Heart left ventricle (tissue), 16 donors: ENCODE measurements at regions not wholly inside any gene's neighbourhood (a gene's known extent, or its start where the extent isn't known, plus 50 kb on each side); places are given as distances from the start of the nearest gene placed in this dataset.

Experiments
- ATAC-seq, 4 donors: fragments of 200-7000 bp; cut with Tn5 transposase; one replicate each; pipeline ENCODE4 v1.9.1; 2020 to 2022; ENCODE audit warnings: moderate library complexity in 4 of 4, mild to moderate bottlenecking in 3 of 4, moderate number of reproducible peaks in 1 of 4
- DNase-seq, 5 donors: peaks; one replicate each; pipeline ENCODE4 v3.0.0-alpha.2; 2020
- H3K27ac ChIP-seq, 12 donors: fragments of 200-600 bp; sonication (generic) in 4 of 12; one replicate each; pipeline versions ENCODE4 v1.5.0 to v1.8.0; 2016 to 2022; ENCODE audit warnings: mild to moderate bottlenecking in 2 of 12
- H3K27me3 ChIP-seq, 9 donors: fragments of 200-600 bp; sonication (generic) in 2 of 9; one replicate each; pipeline versions ENCODE4 v1.5.1 to v1.8.0; 2016 to 2022; ENCODE audit warnings: mild to moderate bottlenecking in 3 of 9
- H3K36me3 ChIP-seq, 9 donors: fragments of 200-600 bp; sonication (generic) in 2 of 9; one replicate each; pipeline versions ENCODE4 v1.5.0 to v1.8.0; 2018 to 2022; ENCODE audit warnings: mild to moderate bottlenecking in 2 of 9
- H3K4me1 ChIP-seq, 12 donors: fragments of 200-600 bp; sonication (generic) in 4 of 12; one replicate each; pipeline versions ENCODE4 v1.5.0 to v1.8.0; 2016 to 2022; ENCODE audit warnings: mild to moderate bottlenecking in 3 of 12
- H3K4me3 ChIP-seq, 12 donors: fragments of 200-600 bp; sonication (generic) in 4 of 12; one replicate each; pipeline versions ENCODE4 v1.5.0 to v1.8.0; 2017 to 2022; ENCODE audit warnings: mild to moderate bottlenecking in 9 of 12, moderate library complexity in 4 of 12
- H3K9me3 ChIP-seq, 12 donors: fragments of 200-600 bp; sonication (generic) in 4 of 12; one replicate each; pipeline versions ENCODE4 v1.5.0 to v1.8.0; 2016 to 2022; ENCODE audit warnings: mild to moderate bottlenecking in 1 of 12
- CTCF ChIP-seq, 12 donors: fragments of 200-600 bp; sonication (generic) in 4 of 12; IDR thresholded peaks; one replicate each; pipeline versions ENCODE4 v1.5.0 to v1.8.0; 2018 to 2022; ENCODE audit warnings: antibody characterized with exemption in 12 of 12, mild to moderate bottlenecking in 5 of 12
- POLR2A ChIP-seq, 2 donors: fragments of 450-650 bp; IDR thresholded peaks; one replicate each; pipeline ENCODE4 v1.6.1; 2017; ENCODE audit warnings: antibody characterized with exemption in 2 of 2, mild to moderate bottlenecking in 2 of 2, moderate library complexity in 2 of 2
- WGBS, 4 donors: extraction: QIAGEN DNeasy Blood & Tissue Kit in 2 of 4; methylation state at CpG; one replicate each; pipeline versions ENCODE4 v1.1.5 to v1.1.7; 2013 to 2018; 5-methylcytosine and 5-hydroxymethylcytosine counted together
- intact Hi-C, 10 donors: fragments of 100-400 bp; cut with DNase I; formaldehyde crosslinking; loops; one replicate each; pipeline versions ENCODE4 v1.11.1 to v1.14.2; 2022
- donor health status: ischemic (EF 13 %, LVEDD 7.1; RV severe dilation, severe dysfunction).
- donor health status: healthy with polysubstance abuse.
- donor health status: DM: no; HTN: yes; CAD: no.
- donor health status: DM: no; HTN: no; CAD: no.
- donor health status: ischemic (EF 25% LVEDD 6.9; RV normal size, moderate dysfunction).
- donor health status: ischemic (EF 25% LVEDD 5.7; RV mildly dilated, moderate dysfunction).
- donor health status: healthy.
- donor health status: DM: yes; HTN: yes; CAD: no.
- donor health status: ischemic (EF 35%, LVEDD 5.7; RV mildly dilated, moderate dysfunction).
- donor health status: nonischemic (EF 11% LVEDD 7.7; RV severe dilation, severe dysfunction).
- donor health status: DM: yes; HTN: yes; CAD: no.
- donor health status: PGD.
- donor health status: ischemic (EF 29% LVEDD 5.4; RV normal size, mild dysfunction).
- donor health status: nonischemic (EF 23%, LVEDD 6.1; RV moderate dilation, normal function).

GRCh38 chr16:77617553-77617952, 104.8 kb upstream of the NUDT7 start:
- DNase-seq (no peak), ATAC-seq (no peak)
- Histone ChIP-seq H3K9me3 (peaks cover 0 to 5% (median 0%) of the 10 kb centered on the region in 12 donors), H3K27ac (no peak overlapping the region), H3K36me3 (no peaks in the 10 kb centered on the region), H3K4me1 (no peaks in the 10 kb centered on the region), H3K4me3 (no peak overlapping the region), H3K27me3 (no peaks in the 10 kb centered on the region)
- intact Hi-C loops = no loop called here
- TF ChIP-seq CTCF (IDR thresholded peaks at IDR 0.05) (no peak), POLR2A (IDR thresholded peaks at IDR 0.05) (no peak)
- 65 to 76% (median 70%) methylated on average over 3 of the region's 3 CpGs for WGBS, 4 donors

DNA sequence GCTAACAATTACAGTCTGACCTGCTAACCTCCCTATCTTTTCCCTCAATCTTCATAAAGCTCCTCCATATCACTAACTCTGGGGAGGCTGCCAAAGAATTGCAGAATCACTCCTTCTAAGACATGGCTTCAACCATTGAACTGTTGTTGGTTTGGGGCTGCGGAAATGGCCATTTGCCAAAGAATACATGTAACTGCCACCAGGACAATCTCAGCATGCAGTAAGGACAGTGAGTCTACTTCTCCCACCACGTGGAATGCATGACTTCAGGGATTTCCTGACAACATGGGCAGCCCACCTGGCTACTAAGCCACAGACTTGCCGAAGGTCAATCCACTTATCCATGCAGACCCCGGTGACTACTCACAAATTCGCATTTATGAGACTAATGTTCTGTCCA, 104.3 kb upstream of the NUDT7 start:
- Histone ChIP-seq H3K4me1 (no peaks in the 10 kb centered on the region), H3K27me3 (no peaks in the 10 kb centered on the region), H3K36me3 (no peaks in the 10 kb centered on the region), H3K27ac (no peak overlapping the region), H3K4me3 (no peak overlapping the region), H3K9me3 (peaks cover 0 to 5% (median 0%) of the 10 kb centered on the region in 12 donors)
- TF ChIP-seq POLR2A (IDR thresholded peaks at IDR 0.05) (no peak), CTCF (IDR thresholded peaks at IDR 0.05) (no peak)
- intact Hi-C loops = no loop called here
- 51 to 61% (median 53%) methylated on average over 5 of the region's 5 CpGs for WGBS, 4 donors
- no peak for DNase-seq
- ATAC-seq = no peak

DNA sequence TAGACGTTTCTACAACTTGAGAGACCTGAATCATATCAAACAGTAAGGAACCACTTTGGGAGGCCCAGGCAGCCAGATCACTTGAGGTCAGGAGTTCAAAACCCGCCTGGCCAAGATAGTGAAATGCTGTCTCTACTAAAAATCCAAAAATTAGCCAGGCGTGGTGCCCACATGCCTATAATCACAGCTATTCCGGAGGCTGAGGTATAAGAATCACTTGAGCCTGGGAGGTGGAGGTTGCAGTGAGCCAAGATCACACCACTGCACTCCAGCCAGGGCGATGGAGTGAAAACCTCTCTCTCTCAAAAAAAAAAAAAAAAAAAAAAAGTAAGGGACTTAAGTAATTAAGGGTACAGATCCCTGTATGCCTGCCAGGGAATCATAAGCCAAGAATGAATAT, 103.4 kb upstream of the NUDT7 start:
- DNase-seq (no peak), ATAC-seq (no peak)
- Histone ChIP-seq H3K27ac (no peak overlapping the region), H3K9me3 (peaks cover 0 to 4% (median 0%) of the 10 kb centered on the region in 12 donors), H3K27me3 (no peaks in the 10 kb centered on the region), H3K36me3 (no peaks in the 10 kb centered on the region), H3K4me3 (no peak overlapping the region), H3K4me1 (no peaks in the 10 kb centered on the region)
- no peak for TF ChIP-seq CTCF (IDR thresholded peaks at IDR 0.05)
- WGBS, 4 donors = 76 to 89% (median 80%) methylated on average over 5 of the region's 5 CpGs
- intact Hi-C loops = no loop called here

- DNase-seq (no peak), ATAC-seq (no peak)
- 76 to 82% (median 78%) methylated on average over 9 of the region's 9 CpGs for WGBS, 4 donors
- Histone ChIP-seq H3K27me3 (peaks cover 0 to 3% (median 0%) of the 10 kb centered on the region in 9 donors), H3K36me3 (no peaks in the 10 kb centered on the region), H3K4me1 (no peaks in the 10 kb centered on the region), H3K4me3 (no peak overlapping the region), H3K9me3 (peaks cover 0 to 4% (median 0%) of the 10 kb centered on the region in 12 donors), H3K27ac (no peak overlapping the region)
- TF ChIP-seq POLR2A (IDR thresholded peaks at IDR 0.05) = no peak
- TF ChIP-seq CTCF (IDR thresholded peaks at IDR 0.05) = no peak
- intact Hi-C loops = no loop called here
These were observed 98.2 kb upstream of the NUDT7 start for GRCh38 chr16:77624085-77624484.
